Aorta (tissue), 5 donors: ENCODE measurements at regions not wholly inside any gene's neighbourhood (a gene's known extent, or its start where the extent isn't known, plus 50 kb on each side); places are given as distances from the start of the nearest gene placed in this dataset.
"Not testable (repeated sequence)": the region's sequence is repeated elsewhere in the genome, so short reads cannot be mapped to it uniquely, and the experiment has no call there.

ENCODE experiments used
- ATAC-seq: fragments of 200-7000 bp; cut with Tn5 transposase; one replicate; pipeline ENCODE4 v1.9.1; 2022; ENCODE audit warnings: moderate library complexity; ENCODE audit not compliant: low FRiP score
- DNase-seq, 2 donors: peaks; one replicate each; pipeline ENCODE4 v3.0.0-alpha.2; 2020
- H3K27ac ChIP-seq, 2 donors: one replicate each; pipeline ENCODE4 v1.5.1; 2013; ENCODE audit warnings: low read length in 2 of 2, mild to moderate bottlenecking in 2 of 2, moderate library complexity in 2 of 2, control low read depth in 1 of 2, inconsistent platforms in 1 of 2, low read depth in 1 of 2
- H3K27me3 ChIP-seq, 2 donors: one replicate each; pipeline ENCODE4 v1.6.1; 2013; ENCODE audit warnings: control low read depth in 1 of 2, low read length in 1 of 2, mild to moderate bottlenecking in 1 of 2, moderate library complexity in 1 of 2; ENCODE audit not compliant: insufficient read depth in 2 of 2, control insufficient read depth in 1 of 2
- H3K36me3 ChIP-seq, 2 donors: one replicate each; pipeline ENCODE4 v1.6.1; 2013; ENCODE audit warnings: control low read depth in 1 of 2, low read length in 1 of 2, mild to moderate bottlenecking in 1 of 2; ENCODE audit not compliant: insufficient read depth in 2 of 2, control insufficient read depth in 1 of 2
- H3K4me1 ChIP-seq, 2 donors: one replicate each; pipeline ENCODE4 v1.6.1; 2013; ENCODE audit warnings: low read length in 2 of 2, control low read depth in 1 of 2, mild to moderate bottlenecking in 1 of 2, moderate library complexity in 1 of 2; ENCODE audit not compliant: insufficient read depth in 2 of 2, control insufficient read depth in 1 of 2
- H3K4me3 ChIP-seq, 2 donors: one replicate each; pipeline ENCODE4 v1.5.1; 2013; ENCODE audit warnings: low read length in 2 of 2, control low read depth in 1 of 2, mild to moderate bottlenecking in 1 of 2
- H3K9me3 ChIP-seq: one replicate; pipeline ENCODE4 v1.6.1; 2013; ENCODE audit warnings: mild to moderate bottlenecking, low read length; ENCODE audit not compliant: control insufficient read depth
- WGBS, 2 donors: extraction: QIAGEN DNeasy Blood & Tissue Kit; methylation state at CpG; one replicate each; pipeline ENCODE4 v1.1.7; 2013; 5-methylcytosine and 5-hydroxymethylcytosine counted together
- intact Hi-C, 2 donors: fragments of 100-400 bp; cut with DNase I; formaldehyde crosslinking; loops; one replicate each; pipeline versions ENCODE4 v1.14.2 to v1.15.0; 2022
- donor health status: healthy with polysubstance abuse.
- donor health status: Bipolar disorder and iron deficiency.
- donor health status: DM: no; HTN: no; CAD: no.
- donor health status: DM: no; HTN: no; CAD: no.
- donor health status: DM: yes; HTN: yes; CAD: no.

- no peaks in the 10 kb centered on the region for H3K27me3 ChIP-seq
- ATAC-seq (no peak), DNase-seq (no peak)
- intact Hi-C loops = no loop called here
- 75% methylated on average over 7 of the region's 7 CpGs for WGBS, 2 donors
- no peaks in the 10 kb centered on the region for H3K9me3 ChIP-seq
- no peak overlapping the region for H3K27ac ChIP-seq
- no peaks in the 10 kb centered on the region for H3K4me1 ChIP-seq
- no peak overlapping the region for H3K4me3 ChIP-seq
- H3K36me3 ChIP-seq = no peaks in the 10 kb centered on the region
Observed at GRCh38 chr2:125386074-125386473, 1269.9 kb upstream of the GYPC start.

- DNase-seq (no peak), ATAC-seq (no peak)
- Histone ChIP-seq H3K4me3 (no peak overlapping the region), H3K4me1 (no peaks in the 10 kb centered on the region), H3K9me3 (no peaks in the 10 kb centered on the region), H3K27me3 (no peaks in the 10 kb centered on the region), H3K36me3 (no peaks in the 10 kb centered on the region), H3K27ac (no peak overlapping the region)
- WGBS, 2 donors = 81 to 83% methylated on average over 4 of the region's 4 CpGs
- intact Hi-C loops = no loop called here
Observed at GRCh38 chr2:125397535-125398251, 1258.3 kb upstream of the GYPC start.

GRCh38 chr2:125398738-125399524, 1257.0 kb upstream of the GYPC start:
- no peaks in the 10 kb centered on the region for H3K4me1 ChIP-seq
- H3K27ac ChIP-seq = no peak overlapping the region
- 33 to 36% methylated on average over 7 of the region's 7 CpGs for WGBS, 2 donors
- ATAC-seq (no peak), DNase-seq (no peak)
- intact Hi-C loops = no loop called here
- H3K4me3 ChIP-seq = no peak overlapping the region
- no peaks in the 10 kb centered on the region for H3K9me3 ChIP-seq
- H3K36me3 ChIP-seq = no peaks in the 10 kb centered on the region
- H3K27me3 ChIP-seq = no peaks in the 10 kb centered on the region

GRCh38 chr2:125405816-125406215, 1250.1 kb upstream of the GYPC start:
- WGBS, 2 donors = 1 to 3% methylated on average over 2 of the region's 2 CpGs
- Histone ChIP-seq H3K27ac (no peak overlapping the region), H3K36me3 (no peaks in the 10 kb centered on the region), H3K4me1 (no peaks in the 10 kb centered on the region), H3K4me3 (no peak overlapping the region), H3K9me3 (no peaks in the 10 kb centered on the region), H3K27me3 (no peaks in the 10 kb centered on the region)
- DNase-seq (no peak), ATAC-seq (no peak)
- intact Hi-C loops = no loop called here

- H3K4me1 ChIP-seq = no peaks in the 10 kb centered on the region
- intact Hi-C loops = no loop called here
- ATAC-seq (no peak), DNase-seq (no peak)
- WGBS, 2 donors = 75 to 76% methylated on average over 10 of the region's 10 CpGs
- no peaks in the 10 kb centered on the region for H3K36me3 ChIP-seq
- H3K27me3 ChIP-seq = no peaks in the 10 kb centered on the region
- H3K9me3 ChIP-seq = no peaks in the 10 kb centered on the region
- H3K4me3 ChIP-seq = no peak overlapping the region
- H3K27ac ChIP-seq = no peak overlapping the region
Observed at GRCh38 chr2:125408874-125409538, 1247.0 kb upstream of the GYPC start.

- Histone ChIP-seq H3K4me1 (no peaks in the 10 kb centered on the region), H3K27me3 (no peaks in the 10 kb centered on the region), H3K27ac (no peak overlapping the region), H3K9me3 (no peaks in the 10 kb centered on the region), H3K36me3 (no peaks in the 10 kb centered on the region), H3K4me3 (no peak overlapping the region)
- no peak for ATAC-seq
- no peak for DNase-seq
- 82 to 85% methylated on average over 1 of the region's 1 CpG for WGBS, 2 donors
- intact Hi-C loops = no loop called here
Observed at GRCh38 chr2:125418483-125418882, 1237.5 kb upstream of the GYPC start.

- WGBS, 2 donors = 94 to 96% methylated on average over 19 to 32 of the region's 32 CpGs
- H3K4me1 ChIP-seq, H3K36me3 ChIP-seq, intact Hi-C loops, H3K4me3 ChIP-seq, H3K9me3 ChIP-seq, H3K27me3 ChIP-seq, H3K27ac ChIP-seq, ATAC-seq: not testable (repeated sequence)
- peak in 1 of 2 donors; percentile 38 for DNase-seq
Observed at GRCh38 chr2:125422198-125422770, 1233.7 kb upstream of the GYPC start.

GRCh38 chr2:125424266-125424785, 1231.6 kb upstream of the GYPC start:
- H3K27ac ChIP-seq = no peak overlapping the region
- H3K27me3 ChIP-seq = no peaks in the 10 kb centered on the region
- WGBS, 2 donors = 36 to 41% methylated on average over 1 of the region's 1 CpG
- no peak for DNase-seq
- no peak for ATAC-seq
- H3K4me3 ChIP-seq = no peak overlapping the region
- H3K9me3 ChIP-seq = no peaks in the 10 kb centered on the region
- H3K36me3 ChIP-seq = no peaks in the 10 kb centered on the region
- H3K4me1 ChIP-seq = no peaks in the 10 kb centered on the region
- intact Hi-C loops = no loop called here
